HepG2 (cell line): ENCODE measurements at regions not wholly inside any gene's neighbourhood (a gene's known extent, or its start where the extent isn't known, plus 50 kb on each side); places are given as distances from the start of the nearest gene placed in this dataset.

Source experiments
- ATAC-seq: fragments of 200-7000 bp; cut with Tn5 transposase; 3 replicates; pipeline ENCODE4 v1.9.1; 2020; ENCODE audit warnings: mild to moderate bottlenecking, moderate library complexity
- BruUV-seq: library from RNA; stranded (reverse); fragments of 400-500 nt; replicated peaks from 2 replicates; lab custom pipeline; 2021; lab: Mats Ljungman, UMichigan
- CTCF ChIA-PET: fragments of 300-600 bp; formaldehyde crosslinking; extraction: SDS; loops from one replicate; lab custom pipeline; 2021; ENCODE audit warnings: low total read pairs, inconsistent platforms, low intra/inter-chr PET ratio; lab: Yijun Ruan, JAX
- POLR2A ChIA-PET: fragments of 350-600 bp; sonication (Branson Sonifier 250); formaldehyde crosslinking; loops from one replicate; lab custom pipeline; 2020; ENCODE audit warnings: antibody characterized with exemption, inconsistent platforms; lab: Yijun Ruan, JAX
- DNase-seq: peaks from one replicate; pipeline ENCODE4 v3.0.0-alpha.2; 2015; ENCODE audit warnings: low spot score
- FAIRE-seq: peaks from 3 replicates; lab custom pipeline; 2011; peaks lifted over from hg19 to GRCh38; lab: Jason Lieb, UNC
- H2AFZ ChIP-seq: one replicate; pipeline ENCODE4 v1.6.1; 2011; ENCODE audit warnings: low read length, inconsistent platforms
- H3K27ac ChIP-seq: fragments of 300-600 bp; 3 replicates; pipeline ENCODE4 v1.8.0; 2011; ENCODE audit warnings: mixed run types, mild to moderate bottlenecking, mixed read lengths, low read length, inconsistent platforms; ENCODE audit not compliant: insufficient read depth; ENCODE audit errors: extremely low read length
- H3K27me3 ChIP-seq, 2 experiments: fragments of 200-600 bp in 1 of 2; 2 replicates in 1 of 2; 3 replicates in 1 of 2; pipeline versions ENCODE4 v1.6.0 to v1.8.0; 2011; ENCODE audit warnings: low read length in 2 of 2, mild to moderate bottlenecking in 2 of 2, moderate library complexity in 2 of 2, inconsistent platforms in 1 of 2; ENCODE audit not compliant: insufficient read depth in 2 of 2, control insufficient read depth in 1 of 2
- H3K36me3 ChIP-seq, 2 experiments: fragments of 200-600 bp in 1 of 2; replicated peaks in 1 of 2; 2 replicates in 1 of 2; 3 replicates in 1 of 2; pipeline versions ENCODE4 v1.5.1 to v1.8.0; 2011; ENCODE audit warnings: low read length in 2 of 2, inconsistent platforms in 1 of 2; ENCODE audit not compliant: insufficient read depth in 2 of 2, control insufficient read depth in 1 of 2
- H3K4me1 ChIP-seq: 2 replicates; pipeline ENCODE4 v1.5.1; 2012; ENCODE audit warnings: low read length, inconsistent platforms; ENCODE audit not compliant: insufficient read depth
- H3K4me2 ChIP-seq: 2 replicates; pipeline ENCODE4 v1.6.0; 2011; ENCODE audit warnings: low read depth, low read length, inconsistent platforms
- H3K4me3 ChIP-seq, 3 experiments: fragments of 200-600 bp in 1 of 3; sonication (generic), shearing (Covaris generic) in 1 of 3; replicated peaks in 1 of 3; 2 replicates each; pipeline ENCODE4 v1.5.1; 2011 to 2016; ENCODE audit warnings: low read length in 3 of 3, inconsistent platforms in 2 of 3, low read depth in 2 of 3, mild to moderate bottlenecking in 2 of 3, control low read depth in 1 of 3, mixed read lengths in 1 of 3; ENCODE audit not compliant: insufficient read depth in 1 of 3
- H3K79me2 ChIP-seq: one replicate; pipeline ENCODE4 v1.6.1; 2011; ENCODE audit warnings: low read length, inconsistent platforms; ENCODE audit not compliant: insufficient read depth
- H3K9ac ChIP-seq: 2 replicates; pipeline ENCODE4 v1.6.0; 2011; ENCODE audit warnings: mild to moderate bottlenecking, low read depth, low read length, inconsistent platforms; ENCODE audit not compliant: insufficient read depth
- H3K9me3 ChIP-seq: 2 replicates; pipeline ENCODE4 v1.5.1; 2012; ENCODE audit warnings: mild to moderate bottlenecking, low read length
- H4K20me1 ChIP-seq: 2 replicates; pipeline ENCODE4 v1.6.0; 2011; ENCODE audit warnings: inconsistent platforms, mild to moderate bottlenecking, low read length, moderate library complexity; ENCODE audit not compliant: insufficient read depth
- AGO1 ChIP-seq: fragments of 200-400 bp; formaldehyde crosslinking; IDR thresholded peaks from 2 replicates; pipeline ENCODE4 v1.6.1; 2017; ENCODE audit warnings: mild to moderate bottlenecking, low read depth, low read length, moderate library complexity; ENCODE audit not compliant: poor library complexity, severe bottlenecking
- BCLAF1 ChIP-seq: fragments of 450-650 bp; IDR thresholded peaks from 2 replicates; pipeline ENCODE4 v1.6.1; 2017; ENCODE audit warnings: mild to moderate bottlenecking
- DNMT1 ChIP-seq: sonication (generic); formaldehyde crosslinking; IDR thresholded peaks from 2 replicates; pipeline ENCODE4 v1.5.1; 2020; ENCODE audit warnings: mild to moderate bottlenecking, missing genetic modification reagents
- MAFF ChIP-seq: IDR thresholded peaks from 2 replicates; pipeline ENCODE4 v1.6.1; 2011; ENCODE audit warnings: low read depth, low read length, improper control_type of control experiment
- NFIB ChIP-seq: sonication (generic); formaldehyde crosslinking; IDR thresholded peaks from 2 replicates; pipeline ENCODE4 v1.9.0; 2021; ENCODE audit warnings: missing genetic modification reagents, mild to moderate bottlenecking, borderline replicate concordance
- PLRG1 ChIP-seq: fragments of 450-650 bp; conservative IDR thresholded peaks from 2 replicates; pipeline ENCODE4 v1.6.1; 2016
- ZNF646 ChIP-seq: sonication (generic); formaldehyde crosslinking; IDR thresholded peaks from 2 replicates; pipeline ENCODE4 v1.9.0; 2021; ENCODE audit warnings: mild to moderate bottlenecking, missing genetic modification reagents
- ZNF704 ChIP-seq: sonication (generic); formaldehyde crosslinking; IDR thresholded peaks from 2 replicates; pipeline ENCODE4 v1.8.1; 2023; ENCODE audit warnings: mild to moderate bottlenecking, inconsistent platforms, moderate library complexity, missing genetic modification reagents, borderline replicate concordance
- WGBS: methylation state at CpG from one replicate; pipeline ENCODE4 v1.1.6; 2017; ENCODE audit warnings: low lambda C conversion rate; 5-methylcytosine and 5-hydroxymethylcytosine counted together
- in situ Hi-C: cut with HindIII; loops from 2 replicates; pipeline ENCODE4 v1.10.0; 2017; ENCODE audit warnings: low pct_unique_long_range_greater_than_20kb; ENCODE audit not compliant: extremely low pct_ligation_motif_present
- intact Hi-C: fragments of 100-400 bp; cut with micrococcal nuclease; formaldehyde crosslinking; loops from one replicate; pipeline ENCODE4 v1.10.0; 2022; ENCODE audit not compliant: unreplicated experiment

GRCh38 chr12:29863665-29864064 lies 79.9 kb upstream of the TMTC1 start:
- POLR2A ChIA-PET = no interaction called here
- no peak for TF ChIP-seq BCLAF1
- no peak for TF ChIP-seq AGO1
- TF ChIP-seq PLRG1 = no peak
- no peak for TF ChIP-seq MAFF
- TF ChIP-seq DNMT1 = no peak
- in situ Hi-C loops (no loop called here), intact Hi-C loops (no loop called here)
- H2AFZ ChIP-seq = no peak overlapping the region
- no peaks in the 10 kb centered on the region for H3K27me3 ChIP-seq
- no peaks in the 10 kb centered on the region for H3K9me3 ChIP-seq
- CTCF ChIA-PET = no interaction called here
- H3K4me3 ChIP-seq = no peak overlapping the region
- no peaks in the 10 kb centered on the region for H3K4me1 ChIP-seq
- ATAC-seq = no peak
- no peak for DNase-seq
- H3K79me2 ChIP-seq = no peaks in the 10 kb centered on the region
- no peak overlapping the region for H3K4me2 ChIP-seq
- no TSS peak for BruUV-seq
- 38% methylated on average over 1 of the region's 1 CpG for WGBS
- no peaks in the 10 kb centered on the region for H3K36me3 ChIP-seq
- FAIRE-seq = no peak
- no peak overlapping the region for H3K27ac ChIP-seq
- H3K9ac ChIP-seq = no peak overlapping the region
- no peaks in the 10 kb centered on the region for H4K20me1 ChIP-seq

- Histone ChIP-seq H3K79me2 (no peaks in the 10 kb centered on the region), H3K4me2 (no peak overlapping the region), H3K4me1 (no peaks in the 10 kb centered on the region), H3K27me3 (no peaks in the 10 kb centered on the region), H3K9me3 (no peaks in the 10 kb centered on the region), H3K4me3 (no peak overlapping the region), H3K27ac (no peak overlapping the region), H3K9ac (no peak overlapping the region), H3K36me3 (no peaks in the 10 kb centered on the region), H2AFZ (no peak overlapping the region), H4K20me1 (no peaks in the 10 kb centered on the region)
- in situ Hi-C loops (no loop called here), intact Hi-C loops (no loop called here)
- WGBS = 0% methylated on average over 2 of the region's 2 CpGs
- BruUV-seq = no TSS peak
- no peak for FAIRE-seq
- POLR2A ChIA-PET = no interaction called here
- no peak for DNase-seq
- ATAC-seq = no peak
- CTCF ChIA-PET = no interaction called here
- TF ChIP-seq NFIB (no peak), ZNF646 (CRISPR knock-in tag) (no peak), ZNF704 (CRISPR knock-in tag) (no peak), PLRG1 (no peak)
These were observed 74.6 kb upstream of the TMTC1 start for GRCh38 chr12:29858270-29858786.
